H1 (cell line): ENCODE measurements at regions not wholly inside any gene's neighbourhood (a gene's known extent, or its start where the extent isn't known, plus 50 kb on each side); places are given as distances from the start of the nearest gene placed in this dataset.

Experiments
- CTCF ChIA-PET: fragments of 300-600 bp; sonication (Branson Sonifier 250); formaldehyde crosslinking; loops from one replicate; lab custom pipeline; 2021; ENCODE audit not compliant: partially characterized antibody; lab: Charles Lee
- POLR2A ChIA-PET: fragments of 300-600 bp; sonication (Branson Sonifier 250); formaldehyde crosslinking; loops from one replicate; lab custom pipeline; 2021; ENCODE audit warnings: inconsistent platforms; ENCODE audit not compliant: partially characterized antibody; lab: Charles Lee
- DNase-seq, 2 experiments: peaks; one replicate each; pipeline versions ENCODE4 v3.0.0 to v3.0.0-alpha.2; 2010 to 2022; ENCODE audit warnings: low spot score in 2 of 2, low read depth in 1 of 2, mixed read lengths in 1 of 2
- FAIRE-seq: peaks from 2 replicates; lab custom pipeline; 2011; peaks lifted over from hg19 to GRCh38; lab: Jason Lieb, UNC
- H2AFZ ChIP-seq: 2 replicates; pipeline ENCODE4 v1.8.1; 2012; ENCODE audit warnings: low read length, inconsistent platforms
- H2AK5ac ChIP-seq: 2 replicates; pipeline ENCODE4 v1.6.1; 2013; ENCODE audit warnings: low read depth, low read length
- H2BK120ac ChIP-seq: replicated peaks from 2 replicates; pipeline ENCODE3; 2013; ENCODE audit warnings: low read depth, low read length, inconsistent platforms
- H2BK12ac ChIP-seq: 2 replicates; pipeline ENCODE4 v1.6.1; 2013; ENCODE audit warnings: low read depth, low read length
- H2BK15ac ChIP-seq: 2 replicates; pipeline ENCODE4 v1.6.1; 2013; ENCODE audit warnings: low read length
- H2BK20ac ChIP-seq: 2 replicates; pipeline ENCODE4 v1.6.1; 2013; ENCODE audit warnings: low read length
- H2BK5ac ChIP-seq: 2 replicates; pipeline ENCODE4 v1.6.1; 2013; ENCODE audit warnings: low read depth, low read length
- H3K14ac ChIP-seq: 2 replicates; pipeline ENCODE4 v1.6.1; 2013; ENCODE audit warnings: inconsistent platforms; ENCODE audit not compliant: insufficient read length
- H3K18ac ChIP-seq: 2 replicates; pipeline ENCODE4 v1.6.1; 2013; ENCODE audit warnings: low read length; ENCODE audit errors: extremely low read depth
- H3K23ac ChIP-seq: 2 replicates; pipeline ENCODE4 v1.6.1; 2013; ENCODE audit warnings: inconsistent platforms; ENCODE audit not compliant: insufficient read length
- H3K23me2 ChIP-seq: 2 replicates; pipeline ENCODE4 v1.6.1; 2013; ENCODE audit warnings: low read depth, low read length
- H3K27ac ChIP-seq: 2 replicates; pipeline ENCODE4 v1.6.1; 2011; ENCODE audit warnings: low read depth, low read length, inconsistent platforms
- H3K27me3 ChIP-seq, 4 experiments: replicated peaks in 1 of 4; 1 replicate in 1 of 4; 2 replicates in 3 of 4; pipeline versions ENCODE4 v1.6.1 to v1.8.1; 2011 to 2013; ENCODE audit warnings: low read length in 3 of 4, mild to moderate bottlenecking in 3 of 4, inconsistent platforms in 2 of 4, mixed read lengths in 2 of 4, moderate library complexity in 1 of 4; ENCODE audit not compliant: control insufficient read depth in 3 of 4, insufficient read depth in 3 of 4; ENCODE audit errors: extremely low read depth in 1 of 4
- H3K36me3 ChIP-seq, 4 experiments: 2 replicates each; pipeline versions ENCODE4 v1.6.1 to v1.8.1; 2011 to 2013; ENCODE audit warnings: mild to moderate bottlenecking in 4 of 4, low read length in 3 of 4, moderate library complexity in 2 of 4, control low read depth in 1 of 4, inconsistent platforms in 1 of 4; ENCODE audit not compliant: insufficient read depth in 4 of 4, control insufficient read depth in 2 of 4
- H3K4ac ChIP-seq: replicated peaks from 2 replicates; pipeline ENCODE3; 2013; ENCODE audit warnings: low read length, low read depth, mixed read lengths, inconsistent platforms; ENCODE audit not compliant: insufficient read length
- H3K4me1 ChIP-seq, 4 experiments: replicated peaks in 1 of 4; 1 replicate in 1 of 4; 2 replicates in 3 of 4; pipeline versions ENCODE4 v1.6.1 to v1.8.1; 2011 to 2013; ENCODE audit warnings: low read length in 3 of 4, inconsistent platforms in 2 of 4, mixed read lengths in 1 of 4; ENCODE audit not compliant: insufficient read depth in 4 of 4, control insufficient read depth in 3 of 4
- H3K4me2 ChIP-seq, 2 experiments: 2 replicates each; pipeline versions ENCODE4 v1.6.1 to v1.8.1; 2011 to 2013; ENCODE audit warnings: low read depth in 2 of 2, low read length in 2 of 2, control low read depth in 1 of 2, inconsistent platforms in 1 of 2, mild to moderate bottlenecking in 1 of 2; ENCODE audit not compliant: insufficient read depth in 1 of 2
- H3K4me3 ChIP-seq, 4 experiments: fragments of 200-600, 300-600 bp in 1 of 4; sonication (generic), shearing (Covaris generic), sonication (Bioruptor Twin) in 1 of 4; 2 replicates each; pipeline versions ENCODE4 v1.5.1 to v1.8.1; 2011 to 2016; ENCODE audit warnings: low read length in 4 of 4, low read depth in 3 of 4, control low read depth in 2 of 4, inconsistent platforms in 2 of 4, mild to moderate bottlenecking in 2 of 4, mixed read lengths in 1 of 4, moderate library complexity in 1 of 4; ENCODE audit not compliant: insufficient read depth in 2 of 4; ENCODE audit errors: extremely low read depth in 1 of 4
- H3K56ac ChIP-seq: replicated peaks from 2 replicates; pipeline ENCODE3; 2013; ENCODE audit warnings: low read depth, mild to moderate bottlenecking, mixed read lengths, low read length, inconsistent platforms; ENCODE audit not compliant: insufficient read length
- H3K79me1 ChIP-seq: 2 replicates; pipeline ENCODE4 v1.6.1; 2013; ENCODE audit warnings: low read depth, low read length, control low read depth
- H3K79me2 ChIP-seq, 2 experiments: 2 replicates each; pipeline versions ENCODE4 v1.6.1 to v1.8.1; 2012 to 2013; ENCODE audit warnings: low read length in 2 of 2, mild to moderate bottlenecking in 2 of 2, inconsistent platforms in 1 of 2; ENCODE audit not compliant: insufficient read depth in 2 of 2, control insufficient read depth in 1 of 2
- H3K9ac ChIP-seq, 4 experiments: replicated peaks in 1 of 4; 1 replicate in 1 of 4; 2 replicates in 3 of 4; pipeline versions ENCODE4 v1.6.1 to v1.8.1; 2011 to 2013; ENCODE audit warnings: low read depth in 3 of 4, low read length in 3 of 4, control low read depth in 2 of 4, mild to moderate bottlenecking in 2 of 4, moderate library complexity in 2 of 4, inconsistent platforms in 1 of 4; ENCODE audit errors: extremely low read depth in 1 of 4
- H3K9me3 ChIP-seq, 2 experiments: 2 replicates each; pipeline versions ENCODE4 v1.6.1 to v1.8.1; 2012 to 2013; ENCODE audit warnings: mild to moderate bottlenecking in 2 of 2, moderate library complexity in 2 of 2, control low read depth in 1 of 2, inconsistent platforms in 1 of 2, low read depth in 1 of 2, low read length in 1 of 2, mixed read lengths in 1 of 2; ENCODE audit not compliant: insufficient read depth in 2 of 2
- H4K20me1 ChIP-seq, 2 experiments: replicated peaks in 1 of 2; 2 replicates each; pipeline versions ENCODE3 to v1.8.1; 2011 to 2013; ENCODE audit warnings: inconsistent platforms in 2 of 2, low read length in 2 of 2, mild to moderate bottlenecking in 1 of 2; ENCODE audit not compliant: insufficient read depth in 2 of 2, control insufficient read depth in 1 of 2
- H4K5ac ChIP-seq: 2 replicates; pipeline ENCODE4 v1.6.1; 2013; ENCODE audit warnings: low read length, low read depth, mixed read lengths, inconsistent platforms; ENCODE audit not compliant: insufficient read length
- H4K8ac ChIP-seq: 2 replicates; pipeline ENCODE4 v1.8.0; 2013; ENCODE audit warnings: mild to moderate bottlenecking, moderate library complexity, low read length, inconsistent platforms; ENCODE audit not compliant: insufficient read depth; ENCODE audit errors: extremely low read depth
- H4K91ac ChIP-seq: replicated peaks from 2 replicates; pipeline ENCODE3; 2013; ENCODE audit warnings: low read length, mixed read lengths, inconsistent platforms; ENCODE audit not compliant: insufficient read length
- CREB1 ChIP-seq: IDR thresholded peaks from 2 replicates; pipeline ENCODE4 v1.6.1; 2012; ENCODE audit warnings: inconsistent platforms
- JUN ChIP-seq: IDR thresholded peaks from 2 replicates; pipeline ENCODE4 v1.6.1; 2011; ENCODE audit warnings: low read depth, mild to moderate bottlenecking, improper control_type of control experiment, low read length
- JUND ChIP-seq: IDR thresholded peaks from 2 replicates; pipeline ENCODE4 v1.6.1; 2011; ENCODE audit warnings: mild to moderate bottlenecking, improper control_type of control experiment, low read length
- RNF2 ChIP-seq: fragments of 200-900, 300-1000 bp; sonication (generic); IDR thresholded peaks from 2 replicates; pipeline ENCODE4 v1.7.1; 2016; ENCODE audit warnings: borderline replicate concordance, low read depth, mild to moderate bottlenecking, antibody characterized with exemption, low read length; ENCODE audit not compliant: poor library complexity, severe bottlenecking; ENCODE audit errors: missing control alignments
- SAP30 ChIP-seq: fragments of 300-600 bp; sonication (generic); IDR thresholded peaks from 2 replicates; pipeline ENCODE4 v1.7.1; 2012; ENCODE audit warnings: low read length, moderate library complexity, mild to moderate bottlenecking, inconsistent platforms; ENCODE audit not compliant: insufficient read depth, insufficient replicate concordance
- SUZ12 ChIP-seq: fragments of 200-600 bp; sonication (generic); IDR thresholded peaks from 2 replicates; pipeline ENCODE4 v1.6.1; 2012; ENCODE audit warnings: mild to moderate bottlenecking, inconsistent platforms, low read length, moderate library complexity, mixed read lengths
- USF2 ChIP-seq: IDR thresholded peaks from 2 replicates; pipeline ENCODE4 v1.6.1; 2011; ENCODE audit warnings: low read length, improper control_type of control experiment
- WGBS, 2 experiments: shearing (Covaris generic) in 1 of 2; methylation state at CpG; one replicate each; pipeline versions ENCODE4 v1.1.6 to v1.1.7; 2013 to 2015; ENCODE audit warnings: low lambda C conversion rate in 2 of 2, mixed read lengths in 2 of 2, inconsistent platforms in 1 of 2, low coverage in 1 of 2, missing lambda C conversion rate in 1 of 2; ENCODE audit not compliant: insufficient replicate concordance in 2 of 2, insufficient coverage in 1 of 2, insufficient read length in 1 of 2; ENCODE audit errors: extremely low coverage in 1 of 2, missing lambda C conversion rate in 1 of 2; 5-methylcytosine and 5-hydroxymethylcytosine counted together

DNA sequence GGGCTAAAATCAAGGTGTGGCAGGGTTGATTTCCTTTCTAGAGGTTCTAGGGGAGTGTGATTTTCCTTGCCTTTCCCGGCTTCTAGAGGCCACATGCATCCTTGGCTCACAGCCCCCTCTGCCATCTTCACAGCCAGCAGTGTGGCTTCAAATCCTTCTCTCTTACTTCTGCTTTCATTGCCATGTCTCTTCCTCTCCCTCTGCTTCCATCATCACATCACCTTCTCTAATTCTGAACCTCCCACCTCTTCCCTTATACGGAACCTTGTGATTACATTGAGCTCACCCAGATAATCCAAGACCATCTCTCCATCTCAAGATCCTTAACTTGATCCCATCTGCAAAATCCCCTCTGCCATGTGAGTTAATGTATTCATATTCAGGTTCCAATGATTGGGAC is 56.2 kb upstream of the RMDN2 start:
- FAIRE-seq: no peak
- Histone ChIP-seq H2AK5ac (no peak overlapping the region), H3K14ac (no peak overlapping the region), H3K9ac (no peak overlapping the region), H4K5ac (no peak overlapping the region), H3K27ac (no peak overlapping the region), H3K4me2 (no peak overlapping the region), H3K23me2 (no peaks in the 10 kb centered on the region; the same call in 1 of the 2 replicates), H3K23ac (no peak overlapping the region), H3K27me3 (no peaks in the 10 kb centered on the region; a peak in 1 of 7 replicates), H3K9me3 (no peaks in the 10 kb centered on the region), H3K79me1 (no peaks in the 10 kb centered on the region), H3K18ac (no peak overlapping the region), H3K79me2 (no peaks in the 10 kb centered on the region), H3K56ac (no peak overlapping the region), H4K20me1 (no peaks in the 10 kb centered on the region), H2AFZ (no peak overlapping the region; the same call in 1 of the 2 replicates), H2BK5ac (no peak overlapping the region; the same call in 1 of the 2 replicates), H4K91ac (no peak overlapping the region), H3K4me1 (peaks cover 0 to 2% (median 0%) of the 10 kb centered on the region in 4 experiments; a peak in 1 of 7 replicates), H2BK20ac (no peak overlapping the region), H2BK12ac (no peak overlapping the region), H2BK15ac (no peak overlapping the region), H3K36me3 (no peaks in the 10 kb centered on the region), H3K4me3 (no peak overlapping the region), H4K8ac (no peak overlapping the region), H2BK120ac (no peak overlapping the region), H3K4ac (no peak overlapping the region)
- ChIA-PET POLR2A (no interaction called here), CTCF (interaction anchor here (1.8 to 5.1 kb wide), 2 partner anchors 8 to 36 kb away, joined by 4 to 34 read pairs; no protein-coding TSS in a partner anchor)
- no peak for DNase-seq
- 59% methylated on average over 2 of the region's 2 CpGs; no CpG with 5 or more reads in 1 of the 2 experiments for WGBS, 2 experiments
- no peak for TF ChIP-seq JUN
- no peak for TF ChIP-seq JUND
- TF ChIP-seq RNF2: no peak
- no peak for TF ChIP-seq CREB1
- no peak for TF ChIP-seq SUZ12
- no peak for TF ChIP-seq USF2
- no peak for TF ChIP-seq SAP30
